Testis (tissue), 2 donors: ENCODE measurements at regions not wholly inside any gene's neighbourhood (a gene's known extent, or its start where the extent isn't known, plus 50 kb on each side); places are given as distances from the start of the nearest gene placed in this dataset.
A peak's percentile ranks its signal among the peaks of the same experiment; 100 is the strongest.
"Not testable (repeated sequence)": the region's sequence is repeated elsewhere in the genome, so short reads cannot be mapped to it uniquely, and the experiment has no call there.

Experiments used
- DNase-seq: peaks from one replicate; pipeline ENCODE4 v3.0.0-alpha.2; 2019
- H3K27ac ChIP-seq, 2 donors: fragments of 200-600 bp; sonication (generic); one replicate each; pipeline ENCODE4 v1.5.1; 2019
- H3K27me3 ChIP-seq: fragments of 200-600 bp; sonication (generic); one replicate; pipeline ENCODE4 v1.5.1; 2019
- H3K36me3 ChIP-seq: fragments of 200-600 bp; sonication (generic); one replicate; pipeline ENCODE4 v1.5.1; 2017; ENCODE audit warnings: low read depth; ENCODE audit errors: missing control alignments
- H3K4me1 ChIP-seq: fragments of 200-600 bp; sonication (generic); one replicate; pipeline ENCODE4 v1.5.1; 2019
- H3K4me3 ChIP-seq, 2 donors: fragments of 200-600 bp; sonication (generic); one replicate each; pipeline ENCODE4 v1.5.1; 2017 to 2019
- H3K9me3 ChIP-seq: fragments of 200-600 bp; sonication (generic); one replicate; pipeline ENCODE4 v1.5.1; 2017
- CTCF ChIP-seq, 3 experiments: fragments of 450-650 bp in 2 of 3; fragments of 200-600 bp in 1 of 3; sonication (generic) in 1 of 3; IDR thresholded peaks; one replicate each; pipeline ENCODE4 v1.5.1; 2016 to 2019; ENCODE audit warnings: antibody characterized with exemption in 3 of 3, mild to moderate bottlenecking in 2 of 3, moderate library complexity in 1 of 3
- POLR2A ChIP-seq: fragments of 450-650 bp; IDR thresholded peaks from one replicate; pipeline ENCODE4 v1.6.1; 2017; ENCODE audit warnings: antibody characterized with exemption, mild to moderate bottlenecking, moderate library complexity
- WGBS, 2 donors: methylation state at CpG; one replicate each; pipeline ENCODE4 v1.1.5; 2018; 5-methylcytosine and 5-hydroxymethylcytosine counted together
- intact Hi-C: fragments of 100-400 bp; cut with DNase I; formaldehyde crosslinking; loops from one replicate; pipeline ENCODE4 v1.15.1; 2023; ENCODE audit warnings: low total_unique reads

GRCh38 chr4:10781805-10782204, 97.2 kb upstream of the CLNK start:
- H3K36me3 ChIP-seq: no peaks in the 10 kb centered on the region
- H3K27me3 ChIP-seq: no peaks in the 10 kb centered on the region
- no peak for DNase-seq
- peaks cover 11% of the 10 kb centered on the region for H3K4me1 ChIP-seq
- WGBS, 2 donors: 63 to 65% methylated on average over 5 of the region's 5 CpGs
- H3K9me3 ChIP-seq: no peaks in the 10 kb centered on the region
- TF ChIP-seq CTCF (IDR thresholded peaks at IDR 0.05) (no peak), POLR2A (no peak)
- no peak overlapping the region for H3K4me3 ChIP-seq
- intact Hi-C loops: no loop called here
- H3K27ac ChIP-seq: no peak overlapping the region

GRCh38 chr4:10780803-10781202, 96.2 kb upstream of the CLNK start:
- H3K27ac ChIP-seq, DNase-seq, intact Hi-C loops, H3K9me3 ChIP-seq, H3K27me3 ChIP-seq, H3K4me3 ChIP-seq, H3K36me3 ChIP-seq: not testable (repeated sequence)
- peaks cover 11% of the 10 kb centered on the region for H3K4me1 ChIP-seq
- WGBS, 2 donors: 86 to 94% methylated on average over 11 to 13 of the region's 13 CpGs

GRCh38 chr4:10775132-10775531, 90.6 kb upstream of the CLNK start:
- WGBS, 2 donors: 94 to 97% methylated on average over 3 to 4 of the region's 4 CpGs
- intact Hi-C loops, H3K4me3 ChIP-seq, H3K27me3 ChIP-seq, H3K27ac ChIP-seq, H3K9me3 ChIP-seq, DNase-seq, H3K36me3 ChIP-seq, H3K4me1 ChIP-seq: not testable (repeated sequence)

- intact Hi-C loops: no loop called here
- Histone ChIP-seq H3K27me3 (no peaks in the 10 kb centered on the region), H3K4me3 (no peak overlapping the region), H3K36me3 (no peaks in the 10 kb centered on the region), H3K9me3 (no peaks in the 10 kb centered on the region), H3K4me1 (no peaks in the 10 kb centered on the region), H3K27ac (peak overlapping the region in 1 of 2 donors; percentile 25)
- TF ChIP-seq POLR2A: no peak
- no peak for TF ChIP-seq CTCF (IDR thresholded peaks at IDR 0.05)
- WGBS, 2 donors: 82 to 87% methylated on average over 2 of the region's 2 CpGs
- DNase-seq: no peak
Observed at GRCh38 chr4:10773656-10774055, 89.1 kb upstream of the CLNK start.

GRCh38 chr4:10773010-10773409, 88.4 kb upstream of the CLNK start:
- Histone ChIP-seq H3K9me3 (no peaks in the 10 kb centered on the region), H3K36me3 (no peaks in the 10 kb centered on the region), H3K27ac (peak overlapping the region in 1 of 2 donors; percentile 25), H3K27me3 (no peaks in the 10 kb centered on the region), H3K4me1 (no peaks in the 10 kb centered on the region), H3K4me3 (no peak overlapping the region)
- TF ChIP-seq POLR2A: no peak
- TF ChIP-seq CTCF (IDR thresholded peaks at IDR 0.05): no peak
- 23 to 38% methylated on average over 3 of the region's 3 CpGs for WGBS, 2 donors
- DNase-seq: peak; percentile 49
- intact Hi-C loops: no loop called here

- TF ChIP-seq POLR2A (no peak), CTCF (IDR thresholded peaks at IDR 0.05) (no peak)
- no peaks in the 10 kb centered on the region for H3K9me3 ChIP-seq
- no peaks in the 10 kb centered on the region for H3K36me3 ChIP-seq
- H3K27ac ChIP-seq: no peak overlapping the region
- intact Hi-C loops: no loop called here
- no peak for DNase-seq
- H3K4me1 ChIP-seq: no peaks in the 10 kb centered on the region
- no peaks in the 10 kb centered on the region for H3K27me3 ChIP-seq
- 90% methylated on average over 3 of the region's 3 CpGs for WGBS, 2 donors
- H3K4me3 ChIP-seq: no peak overlapping the region
Observed at GRCh38 chr4:10765386-10765785, 80.8 kb upstream of the CLNK start.
